HG03108 (cell line): ENCODE measurements at regions not wholly inside any gene's neighbourhood (a gene's known extent, or its start where the extent isn't known, plus 50 kb on each side); places are given as distances from the start of the nearest gene placed in this dataset.
"Not testable (repeated sequence)": the region's sequence is repeated elsewhere in the genome, so short reads cannot be mapped to it uniquely, and the experiment has no call there.

ENCODE experiments used
- ATAC-seq: cut with Tn5 transposase; IDR thresholded peaks from one replicate; pipeline ENCODE4 v1.9.1; 2021; ENCODE audit warnings: moderate library complexity; ENCODE audit not compliant: unreplicated experiment

- ATAC-seq, result no peak
Observed at GRCh38 chr18:37854396-37854795, 288.8 kb upstream of the CELF4 start.

- ATAC-seq, result no peak
Observed at GRCh38 chr18:37853706-37854105, 288.1 kb upstream of the CELF4 start.

- ATAC-seq, result no peak
Observed at GRCh38 chr18:37852464-37852863, 286.9 kb upstream of the CELF4 start.

GRCh38 chr18:37847544-37847943, 281.9 kb upstream of the CELF4 start:
- no peak for ATAC-seq

GRCh38 chr18:37846996-37847395, 281.4 kb upstream of the CELF4 start:
- no peak for ATAC-seq

- ATAC-seq, result no peak
Observed at GRCh38 chr18:37845498-37845897, 279.9 kb upstream of the CELF4 start.

GRCh38 chr18:37844209-37844970, 278.8 kb upstream of the CELF4 start:
- no peak for ATAC-seq

GRCh38 chr18:37838083-37838482, 272.5 kb upstream of the CELF4 start:
- no peak for ATAC-seq

GRCh38 chr18:37836071-37836970, 270.7 kb upstream of the CELF4 start:
- no peak for ATAC-seq

- not testable (repeated sequence) for ATAC-seq
Observed at GRCh38 chr18:37832010-37832695, 266.6 kb upstream of the CELF4 start.

- no peak for ATAC-seq
Observed at GRCh38 chr18:37812961-37813360, 247.4 kb upstream of the CELF4 start.

- no peak for ATAC-seq
Observed at GRCh38 chr18:37805773-37806404, 240.3 kb upstream of the CELF4 start.

- no peak for ATAC-seq
Observed at GRCh38 chr18:37796823-37797349, 231.3 kb upstream of the CELF4 start.

GRCh38 chr18:37787452-37787851, 221.9 kb upstream of the CELF4 start:
- no peak for ATAC-seq

GRCh38 chr18:37783771-37784170, 218.2 kb upstream of the CELF4 start:
- no peak for ATAC-seq

GRCh38 chr18:37779220-37779619, 213.6 kb upstream of the CELF4 start:
- ATAC-seq, result no peak

GRCh38 chr18:37778417-37779165, 213.0 kb upstream of the CELF4 start:
- no peak for ATAC-seq

- ATAC-seq, result no peak
Observed at GRCh38 chr18:37769826-37770225, 204.2 kb upstream of the CELF4 start.

GRCh38 chr18:37764541-37765288, 199.1 kb upstream of the CELF4 start:
- ATAC-seq, result no peak
